T-helper 17 cell (primary cell): ENCODE measurements at regions not wholly inside any gene's neighbourhood (a gene's known extent, or its start where the extent isn't known, plus 50 kb on each side); places are given as distances from the start of the nearest gene placed in this dataset.

ENCODE experiments used
- ATAC-seq: fragments of 150-1000 bp; cut with Tn5 transposase; 2 replicates; pipeline ENCODE4 v1.10.0; 2021; ENCODE audit warnings: mild to moderate bottlenecking, moderate library complexity
- DNase-seq, 3 donors: peaks; one replicate each; pipeline versions ENCODE4 v3.0.0 to v3.0.0-alpha.2; 2020 to 2021
- H3K9me3 ChIP-seq: one replicate; pipeline ENCODE4 v1.7.0; 2013; ENCODE audit warnings: low read length, mild to moderate bottlenecking; ENCODE audit not compliant: control insufficient read depth, poor library complexity, severe bottlenecking
- H3K27ac Mint-ChIP-seq: one replicate; pipeline ENCODE4 v1.8.0; 2022; ENCODE audit warnings: mild to moderate bottlenecking, moderate library complexity, mixed read lengths
- H3K27me3 Mint-ChIP-seq: one replicate; pipeline ENCODE4 v1.8.0; 2022; ENCODE audit warnings: mixed read lengths
- H3K36me3 Mint-ChIP-seq: one replicate; pipeline ENCODE4 v1.8.0; 2022; ENCODE audit warnings: low read depth, mixed read lengths
- H3K4me1 Mint-ChIP-seq: one replicate; pipeline ENCODE4 v1.8.0; 2022; ENCODE audit warnings: mild to moderate bottlenecking, mixed read lengths
- H3K4me3 Mint-ChIP-seq: one replicate; pipeline ENCODE4 v1.8.0; 2022; ENCODE audit warnings: mild to moderate bottlenecking, moderate library complexity, mixed read lengths

DNA sequence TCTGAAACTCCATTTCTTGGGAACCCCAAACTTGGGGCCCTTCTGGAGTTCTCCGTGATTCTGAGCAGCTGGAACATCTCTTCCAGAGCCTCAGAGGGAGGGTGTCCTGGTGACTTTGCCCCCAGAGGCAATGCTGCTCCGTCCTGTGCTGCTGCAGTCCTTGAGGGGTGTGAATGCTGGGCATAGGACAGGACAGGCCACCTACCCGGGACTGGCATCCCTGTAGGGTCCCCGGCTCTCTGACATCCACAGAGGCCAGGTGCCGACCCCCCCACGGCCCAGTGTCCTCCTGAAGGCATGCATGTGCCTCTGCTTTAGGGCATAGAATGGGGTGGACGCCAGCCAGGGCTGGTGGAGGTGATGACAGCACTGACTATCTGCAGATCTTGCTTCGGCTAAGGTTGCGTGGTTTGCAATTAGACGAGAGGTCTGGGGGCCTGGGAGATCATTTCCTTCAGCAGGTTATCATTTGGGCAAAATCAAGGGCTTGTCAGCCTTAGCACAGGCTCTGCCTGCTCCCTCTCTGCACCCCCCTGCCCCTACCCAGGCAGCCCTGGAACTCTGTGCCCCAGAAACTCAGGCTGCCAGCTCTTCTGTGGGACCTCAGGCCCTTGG, 136.9 kb upstream of the GPR26 start:
- no peak overlapping the region for H3K4me3 Mint-ChIP-seq
- H3K27me3 Mint-ChIP-seq, result peaks cover 37% of the 10 kb centered on the region
- ATAC-seq (no peak), DNase-seq (no peak)
- peaks cover 1% of the 10 kb centered on the region for H3K4me1 Mint-ChIP-seq
- no peaks in the 10 kb centered on the region for H3K9me3 ChIP-seq
- no peaks in the 10 kb centered on the region for H3K36me3 Mint-ChIP-seq
- no peak overlapping the region for H3K27ac Mint-ChIP-seq

- no peak overlapping the region for H3K4me3 Mint-ChIP-seq
- no peak for ATAC-seq
Measured at GRCh38 chr10:123530166-123530870, 135.8 kb upstream of the GPR26 start.

GRCh38 chr10:123535386-123535785, 130.8 kb upstream of the GPR26 start:
- H3K27ac Mint-ChIP-seq, result no peak overlapping the region
- H3K4me1 Mint-ChIP-seq, result peaks cover 4% of the 10 kb centered on the region
- H3K27me3 Mint-ChIP-seq, result peaks cover 36% of the 10 kb centered on the region

More at GRCh38 chr10:123530166-123530870, 135.8 kb upstream of the GPR26 start:
- peaks cover 45% of the 10 kb centered on the region for H3K27me3 Mint-ChIP-seq
- H3K9me3 ChIP-seq, result no peaks in the 10 kb centered on the region
- H3K36me3 Mint-ChIP-seq, result no peaks in the 10 kb centered on the region
- no peak overlapping the region for H3K27ac Mint-ChIP-seq
- DNase-seq, result no peak
- peaks cover 4% of the 10 kb centered on the region for H3K4me1 Mint-ChIP-seq

DNA sequence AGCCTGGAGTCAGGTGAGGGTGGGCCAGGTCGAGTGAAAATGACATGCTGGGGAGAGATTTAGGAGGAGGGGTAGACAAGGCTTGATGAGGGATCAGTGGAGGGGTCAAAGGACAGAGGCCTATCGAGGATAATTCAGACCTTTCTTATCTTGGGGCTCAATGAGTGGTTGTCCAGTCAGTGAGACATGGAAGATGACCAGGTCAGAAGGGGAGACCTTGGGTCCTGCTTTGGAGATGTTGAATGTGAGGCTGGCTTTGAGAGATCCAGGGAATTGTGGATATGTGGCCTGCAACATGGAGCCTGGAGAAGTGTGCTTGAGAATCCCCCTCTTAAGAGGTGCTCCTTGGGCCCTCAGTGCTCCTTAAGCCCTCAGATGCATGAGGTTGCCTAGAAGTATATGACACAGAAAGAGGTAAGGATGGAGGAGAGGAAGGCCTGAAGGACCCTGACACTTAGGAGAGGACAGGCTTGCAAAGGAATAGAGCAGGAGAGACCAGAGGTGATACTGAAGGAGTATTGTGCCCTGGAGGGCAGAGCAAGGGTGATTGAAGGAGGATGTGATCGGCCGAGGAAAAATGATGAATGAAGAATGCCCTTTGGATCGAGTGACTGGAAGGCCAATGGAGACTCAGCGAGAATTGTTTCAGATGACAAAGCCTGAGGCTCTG, 129.8 kb upstream of the GPR26 start:
- ATAC-seq (no peak), DNase-seq (no peak)
- Mint-ChIP-seq H3K27ac (no peak overlapping the region), H3K4me3 (no peak overlapping the region), H3K36me3 (peaks cover 2% of the 10 kb centered on the region), H3K4me1 (peaks cover 4% of the 10 kb centered on the region), H3K27me3 (peaks cover 38% of the 10 kb centered on the region)
- no peaks in the 10 kb centered on the region for H3K9me3 ChIP-seq

More at GRCh38 chr10:123535386-123535785, 130.8 kb upstream of the GPR26 start:
- no peak overlapping the region for H3K4me3 Mint-ChIP-seq
- H3K9me3 ChIP-seq, result no peaks in the 10 kb centered on the region
- DNase-seq (no peak), ATAC-seq (no peak)
- H3K36me3 Mint-ChIP-seq, result peaks cover 2% of the 10 kb centered on the region

GRCh38 chr10:123537188-123537961, 128.8 kb upstream of the GPR26 start:
- peaks cover 2% of the 10 kb centered on the region for H3K36me3 Mint-ChIP-seq
- DNase-seq (no peak), ATAC-seq (no peak)
- peaks cover 4% of the 10 kb centered on the region for H3K4me1 Mint-ChIP-seq
- H3K27me3 Mint-ChIP-seq, result peaks cover 38% of the 10 kb centered on the region
- H3K27ac Mint-ChIP-seq, result no peak overlapping the region
- H3K4me3 Mint-ChIP-seq, result no peak overlapping the region
- no peaks in the 10 kb centered on the region for H3K9me3 ChIP-seq

DNA sequence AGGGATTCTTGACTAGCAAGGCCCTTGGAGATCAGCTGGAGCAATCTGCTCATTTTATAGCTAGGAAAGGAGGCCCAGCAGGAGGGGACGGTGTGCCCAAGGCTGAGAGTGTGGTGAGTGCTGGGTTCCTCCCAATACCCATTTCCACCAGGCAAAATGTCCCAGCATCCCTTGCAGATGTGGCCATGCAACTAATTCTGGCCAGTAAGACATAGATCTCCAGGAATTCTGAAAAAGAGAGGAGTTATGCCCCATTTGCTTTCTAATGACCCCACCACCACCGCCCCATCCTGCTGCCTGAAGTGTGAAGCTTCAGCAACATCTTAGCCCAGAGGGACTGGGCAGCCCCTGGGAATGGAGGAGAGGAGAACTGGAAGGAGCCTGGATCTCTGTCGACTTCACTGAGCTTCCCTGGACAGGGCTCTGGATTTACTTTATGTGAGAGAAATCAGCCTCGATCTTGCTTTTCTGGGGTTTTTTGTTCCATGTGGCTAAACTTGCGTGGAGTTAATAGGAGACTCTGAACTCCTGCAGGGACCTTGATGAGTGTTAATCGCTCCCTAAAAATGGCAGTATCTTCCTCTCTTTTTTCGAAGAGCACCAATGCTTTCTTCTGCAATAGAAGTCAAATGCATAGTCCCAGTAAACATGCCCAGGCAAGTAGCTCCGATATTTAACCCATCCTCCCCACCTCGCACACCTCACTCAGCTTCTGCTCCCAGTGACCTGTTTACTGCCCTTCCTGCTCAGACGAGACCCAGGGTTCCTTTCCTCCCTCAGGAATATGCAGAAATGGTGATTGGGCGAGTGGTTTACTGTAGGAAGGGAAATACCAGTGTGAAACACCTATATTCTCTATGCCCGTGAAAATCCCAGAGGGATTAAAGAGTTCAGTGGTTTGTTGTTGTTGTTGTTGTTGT, 127.5 kb upstream of the GPR26 start:
- Mint-ChIP-seq H3K4me3 (no peak overlapping the region), H3K36me3 (peaks cover 2% of the 10 kb centered on the region), H3K27ac (no peak overlapping the region), H3K27me3 (peaks cover 37% of the 10 kb centered on the region), H3K4me1 (peaks cover 4% of the 10 kb centered on the region)
- no peaks in the 10 kb centered on the region for H3K9me3 ChIP-seq
- no peak for DNase-seq
- ATAC-seq, result no peak

GRCh38 chr10:123544986-123545385, 121.2 kb upstream of the GPR26 start:
- Mint-ChIP-seq H3K36me3 (peaks cover 4% of the 10 kb centered on the region), H3K4me3 (no peak overlapping the region), H3K27me3 (peaks cover 37% of the 10 kb centered on the region), H3K27ac (no peak overlapping the region), H3K4me1 (no peaks in the 10 kb centered on the region)
- peaks cover 4% of the 10 kb centered on the region for H3K9me3 ChIP-seq
- ATAC-seq (no peak), DNase-seq (no peak)

DNA sequence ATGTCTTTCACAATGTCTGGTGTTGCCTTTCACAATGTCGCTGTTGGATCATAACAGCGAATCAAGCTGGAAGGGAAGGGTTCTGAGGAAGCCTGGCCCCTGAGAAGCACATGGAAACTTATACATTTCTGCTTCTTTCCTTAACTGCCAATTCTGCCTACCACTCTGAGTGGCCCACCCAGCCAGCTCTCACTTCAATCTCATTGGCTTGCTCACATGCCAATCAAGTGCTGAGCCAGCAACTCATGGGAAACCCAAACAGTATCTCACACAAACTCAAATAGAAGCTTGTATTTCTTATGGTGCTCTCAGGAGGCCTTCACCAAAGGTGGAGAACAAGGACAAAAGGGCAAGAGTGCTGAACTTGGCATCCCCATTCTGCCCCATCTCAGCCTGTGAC, 117.4 kb upstream of the GPR26 start:
- peaks cover 2% of the 10 kb centered on the region for H3K36me3 Mint-ChIP-seq
- DNase-seq, result no peak
- no peaks in the 10 kb centered on the region for H3K4me1 Mint-ChIP-seq
- H3K4me3 Mint-ChIP-seq, result no peak overlapping the region
- no peak overlapping the region for H3K27ac Mint-ChIP-seq
- no peak for ATAC-seq
- peaks cover 4% of the 10 kb centered on the region for H3K9me3 ChIP-seq
- H3K27me3 Mint-ChIP-seq, result peaks cover 31% of the 10 kb centered on the region

GRCh38 chr10:123549761-123550454, 116.2 kb upstream of the GPR26 start:
- Mint-ChIP-seq H3K27ac (no peak overlapping the region), H3K4me3 (no peak overlapping the region), H3K36me3 (peaks cover 2% of the 10 kb centered on the region)

GRCh38 chr10:123550675-123551096, 115.5 kb upstream of the GPR26 start:
- Mint-ChIP-seq H3K27ac (no peak overlapping the region), H3K4me3 (no peak overlapping the region), H3K36me3 (peaks cover under 1% of the 10 kb centered on the region), H3K27me3 (peaks cover 36% of the 10 kb centered on the region), H3K4me1 (no peaks in the 10 kb centered on the region)
- no peaks in the 10 kb centered on the region for H3K9me3 ChIP-seq
- no peak for ATAC-seq
- no peak for DNase-seq

More at GRCh38 chr10:123549761-123550454, 116.2 kb upstream of the GPR26 start:
- no peak for DNase-seq
- H3K9me3 ChIP-seq, result peaks cover 4% of the 10 kb centered on the region
- ATAC-seq, result no peak
- Mint-ChIP-seq H3K4me1 (no peaks in the 10 kb centered on the region), H3K27me3 (peaks cover 33% of the 10 kb centered on the region)

DNA sequence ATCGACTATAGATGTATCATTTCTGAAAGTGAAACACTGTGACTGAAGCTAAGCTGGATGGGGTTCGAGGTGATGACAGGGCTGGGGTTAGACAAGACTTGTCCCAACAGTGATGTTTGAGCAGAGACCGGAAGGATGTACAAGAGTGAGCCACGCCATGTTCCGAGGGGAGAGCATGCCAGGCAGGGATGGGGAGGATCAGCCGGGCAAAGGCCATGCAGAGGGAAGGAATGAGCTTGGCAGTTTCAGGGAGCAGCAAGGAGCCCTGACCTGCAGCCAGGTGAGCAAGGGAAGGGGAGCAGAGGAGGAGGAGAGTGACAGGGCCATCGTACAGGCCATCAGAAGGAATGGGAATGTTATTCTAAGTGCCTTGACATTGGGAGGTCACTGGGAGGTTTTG, 114.9 kb upstream of the GPR26 start:
- H3K4me3 Mint-ChIP-seq, result no peak overlapping the region
- DNase-seq, result no peak
- H3K4me1 Mint-ChIP-seq, result no peaks in the 10 kb centered on the region
- peaks cover 42% of the 10 kb centered on the region for H3K27me3 Mint-ChIP-seq
- H3K27ac Mint-ChIP-seq, result no peak overlapping the region
- no peaks in the 10 kb centered on the region for H3K9me3 ChIP-seq
- ATAC-seq, result no peak
- H3K36me3 Mint-ChIP-seq, result no peaks in the 10 kb centered on the region
